HCT116 (cell line): ENCODE measurements at regions not wholly inside any gene's neighbourhood (a gene's known extent, or its start where the extent isn't known, plus 50 kb on each side); places are given as distances from the start of the nearest gene placed in this dataset.

ENCODE experiments used
- CEBPB ChIP-seq: IDR thresholded peaks from 2 replicates; pipeline ENCODE4 v1.6.1; 2012; ENCODE audit warnings: low read depth
- CTCF ChIP-seq, 3 experiments: fragments of 200-600 bp in 1 of 3; sonication (generic) in 1 of 3; IDR thresholded peaks in 2 of 3; conservative IDR thresholded peaks in 1 of 3; 2 replicates each; pipeline ENCODE4 v1.5.1; 2012 to 2017; ENCODE audit warnings: low read depth in 2 of 3, low read length in 2 of 3, antibody characterized with exemption in 1 of 3, borderline replicate concordance in 1 of 3, control low read depth in 1 of 3, mild to moderate bottlenecking in 1 of 3, mixed read lengths in 1 of 3, mixed run types in 1 of 3, moderate library complexity in 1 of 3; ENCODE audit not compliant: insufficient read depth in 1 of 3
- ELF1 ChIP-seq: IDR thresholded peaks from 2 replicates; pipeline ENCODE4 v1.6.1; 2012; ENCODE audit warnings: low read depth, borderline replicate concordance
- EZH2 ChIP-seq: fragments of 200-600 bp; sonication (generic); IDR thresholded peaks from 2 replicates; pipeline ENCODE4 v1.6.1; 2017; ENCODE audit warnings: antibody characterized with exemption, mixed run types
- EZH2phosphoT487 ChIP-seq: fragments of 200-600 bp; IDR thresholded peaks from 2 replicates; pipeline ENCODE4 v1.6.1; 2018; ENCODE audit warnings: antibody characterized with exemption, borderline replicate concordance
- JUND ChIP-seq: IDR thresholded peaks from 2 replicates; pipeline ENCODE4 v1.6.1; 2012
- MAX ChIP-seq: IDR thresholded peaks from 2 replicates; pipeline ENCODE4 v1.6.1; 2012
- POLR2A ChIP-seq: IDR thresholded peaks from 2 replicates; pipeline ENCODE4 v1.7.0; 2011; ENCODE audit warnings: borderline replicate concordance; ENCODE audit not compliant: insufficient read depth, insufficient read length; ENCODE audit errors: extremely low read depth
- SP1 ChIP-seq: IDR thresholded peaks from 2 replicates; pipeline ENCODE4 v1.6.1; 2012; ENCODE audit warnings: low read depth
- YY1 ChIP-seq: IDR thresholded peaks from 2 replicates; pipeline ENCODE4 v1.6.1; 2011; ENCODE audit warnings: low read length, low read depth, moderate library complexity, mild to moderate bottlenecking; ENCODE audit not compliant: insufficient replicate concordance; ENCODE audit errors: extremely low read depth
- ZBTB33 ChIP-seq: IDR thresholded peaks from 2 replicates; pipeline ENCODE4 v1.6.1; 2011; ENCODE audit warnings: mild to moderate bottlenecking, low read length, moderate library complexity; ENCODE audit not compliant: insufficient replicate concordance; ENCODE audit errors: extremely low read depth

- TF ChIP-seq YY1 (no peak), CTCF (IDR thresholded peaks at IDR 0.05 in 2 of 3, conservative IDR thresholded peaks at IDR 0.05 in 1 of 3; ENCODE audit: borderline replicate concordance in 1 of 3, insufficient read depth in 1 of 3, low read depth in 2 of 3, low read length in 2 of 3) (no peak), ELF1 (no peak), JUND (no peak), CEBPB (no peak), EZH2 (no peak), SP1 (no peak), MAX (no peak), POLR2A (no peak), EZH2phosphoT487 (no peak), ZBTB33 (no peak)
Observed at GRCh38 chr12:29902043-29902442, 118.3 kb upstream of the TMTC1 start.
